HCT116 (cell line): ENCODE measurements at regions not wholly inside any gene's neighbourhood (a gene's known extent, or its start where the extent isn't known, plus 50 kb on each side); places are given as distances from the start of the nearest gene placed in this dataset.

Experiments
- ATAC-seq: fragments of 200-7000 bp; cut with Tn5 transposase; 2 replicates; pipeline ENCODE4 v1.9.1; 2020; ENCODE audit warnings: mild to moderate bottlenecking, moderate library complexity
- BruUV-seq: library from RNA; stranded (reverse); fragments of 400-500 nt; replicated peaks from 2 replicates; lab custom pipeline; 2021; lab: Mats Ljungman, UMichigan
- CTCF ChIA-PET: fragments of 300-600 bp; sonication (Branson Sonifier 250); formaldehyde crosslinking; loops from one replicate; lab custom pipeline; 2021; ENCODE audit warnings: antibody characterized with exemption; lab: Charles Lee
- POLR2A ChIA-PET: fragments of 300-600, 350-600 bp; sonication (Branson Sonifier 250); formaldehyde crosslinking; loops from one replicate; lab custom pipeline; 2021; ENCODE audit warnings: antibody characterized with exemption; lab: Charles Lee
- RAD21 ChIA-PET, 2 experiments: fragments of 300-600 bp; sonication (Branson Sonifier 250); formaldehyde crosslinking; loops; one replicate each; lab custom pipeline; 2023; ENCODE audit warnings: low total read pairs in 2 of 2; ENCODE audit not compliant: uncharacterized antibody in 2 of 2, unreplicated experiment in 2 of 2, low non-redundant PET in 1 of 2; lab: Charles Lee
- DNase-seq: peaks from one replicate; pipeline ENCODE4 v3.0.0-alpha.2; 2010; ENCODE audit warnings: low read depth, low spot score
- H2AFZ ChIP-seq: fragments of 200-600 bp; shearing (Covaris generic), sonication (generic); 2 replicates; pipeline ENCODE4 v1.6.1; 2017; ENCODE audit warnings: low read depth, mixed run types, mixed read lengths, antibody characterized with exemption, low read length; ENCODE audit not compliant: poor library complexity, severe bottlenecking
- H3K27ac ChIP-seq: 2 replicates; pipeline ENCODE4 v1.5.1; 2012; ENCODE audit warnings: low read depth, low read length
- H3K27me3 ChIP-seq: fragments of 200-600 bp; sonication (generic); 2 replicates; pipeline ENCODE4 v1.6.1; 2016; ENCODE audit warnings: mixed run types, low read length, mixed read lengths; ENCODE audit not compliant: insufficient read depth
- H3K36me3 ChIP-seq, 2 experiments: fragments of 200-500 bp in 1 of 2; fragments of 200-600 bp in 1 of 2; sonication (Bioruptor generic) in 1 of 2; sonication (generic) in 1 of 2; 2 replicates each; pipeline versions ENCODE4 v1.5.1 to v1.6.1; 2014 to 2016; ENCODE audit warnings: low read length in 2 of 2, inconsistent platforms in 1 of 2, mixed read lengths in 1 of 2, mixed run types in 1 of 2; ENCODE audit not compliant: insufficient read depth in 2 of 2, control insufficient read depth in 1 of 2
- H3K4me1 ChIP-seq, 2 experiments: fragments of 200-600 bp in 1 of 2; sonication (generic) in 1 of 2; 2 replicates each; pipeline versions ENCODE4 v1.5.1 to v1.6.1; 2012 to 2017; ENCODE audit warnings: low read length in 2 of 2, inconsistent platforms in 1 of 2, mild to moderate bottlenecking in 1 of 2, mixed read lengths in 1 of 2, mixed run types in 1 of 2, moderate library complexity in 1 of 2; ENCODE audit not compliant: insufficient read depth in 2 of 2, control insufficient read depth in 1 of 2
- H3K4me2 ChIP-seq: fragments of 200-600 bp; sonication (generic); 2 replicates; pipeline ENCODE4 v1.6.1; 2017; ENCODE audit warnings: mixed run types, low read length, mixed read lengths
- H3K4me3 ChIP-seq, 2 experiments: fragments of 200-600 bp in 1 of 2; sonication (generic) in 1 of 2; replicated peaks in 1 of 2; 2 replicates each; pipeline ENCODE4 v1.5.1; 2011 to 2016; ENCODE audit warnings: low read length in 2 of 2, control low read depth in 1 of 2, low read depth in 1 of 2, mild to moderate bottlenecking in 1 of 2, mixed read lengths in 1 of 2, mixed run types in 1 of 2
- H3K79me2 ChIP-seq: fragments of 200-600 bp; sonication (generic); 2 replicates; pipeline ENCODE4 v1.6.1; 2017; ENCODE audit warnings: mild to moderate bottlenecking, mixed run types, low read length, moderate library complexity, mixed read lengths; ENCODE audit not compliant: insufficient read depth
- H3K9ac ChIP-seq: fragments of 200-600 bp; sonication (generic); 2 replicates; pipeline ENCODE4 v1.6.1; 2016; ENCODE audit warnings: low read length, mixed read lengths
- H3K9me2 ChIP-seq: fragments of 200-600 bp; sonication (generic), shearing (Covaris generic); 2 replicates; pipeline ENCODE4 v1.6.1; 2017; ENCODE audit warnings: mixed run types, mild to moderate bottlenecking, moderate library complexity; ENCODE audit not compliant: insufficient read depth
- H3K9me3 ChIP-seq, 2 experiments: fragments of 200-500 bp in 1 of 2; fragments of 200-600 bp in 1 of 2; sonication (Bioruptor generic) in 1 of 2; sonication (generic) in 1 of 2; 2 replicates each; pipeline ENCODE4 v1.6.1; 2014 to 2017; ENCODE audit warnings: low read length in 2 of 2, mixed read lengths in 2 of 2, inconsistent platforms in 1 of 2, low read depth in 1 of 2, mild to moderate bottlenecking in 1 of 2, mixed run types in 1 of 2, moderate library complexity in 1 of 2; ENCODE audit not compliant: control insufficient read depth in 1 of 2, insufficient read depth in 1 of 2
- H4K20me1 ChIP-seq: fragments of 200-600 bp; sonication (generic), shearing (Covaris generic); 2 replicates; pipeline ENCODE4 v1.6.1; 2017; ENCODE audit warnings: mixed run types, mild to moderate bottlenecking, moderate library complexity; ENCODE audit not compliant: insufficient read depth
- ATF3 ChIP-seq: IDR thresholded peaks from 2 replicates; pipeline ENCODE4 v1.6.1; 2012
- EZH2 ChIP-seq: fragments of 200-600 bp; sonication (generic); IDR thresholded peaks from 2 replicates; pipeline ENCODE4 v1.6.1; 2017; ENCODE audit warnings: antibody characterized with exemption, mixed run types
- EZH2phosphoT487 ChIP-seq: fragments of 200-600 bp; IDR thresholded peaks from 2 replicates; pipeline ENCODE4 v1.6.1; 2018; ENCODE audit warnings: antibody characterized with exemption, borderline replicate concordance
- JUND ChIP-seq: IDR thresholded peaks from 2 replicates; pipeline ENCODE4 v1.6.1; 2012
- MAX ChIP-seq: IDR thresholded peaks from 2 replicates; pipeline ENCODE4 v1.6.1; 2012
- POLR2A ChIP-seq: IDR thresholded peaks from 2 replicates; pipeline ENCODE4 v1.7.0; 2011; ENCODE audit warnings: borderline replicate concordance; ENCODE audit not compliant: insufficient read depth, insufficient read length; ENCODE audit errors: extremely low read depth
- RAD21 ChIP-seq: IDR thresholded peaks from 2 replicates; pipeline ENCODE4 v1.6.1; 2012; ENCODE audit warnings: low read depth, mild to moderate bottlenecking
- SIN3A ChIP-seq: IDR thresholded peaks from 2 replicates; pipeline ENCODE4 v1.6.1; 2012; ENCODE audit warnings: low read depth
- YY1 ChIP-seq: IDR thresholded peaks from 2 replicates; pipeline ENCODE4 v1.6.1; 2011; ENCODE audit warnings: low read length, low read depth, moderate library complexity, mild to moderate bottlenecking; ENCODE audit not compliant: insufficient replicate concordance; ENCODE audit errors: extremely low read depth
- ZNF274 ChIP-seq: fragments of 200-500 bp; sonication (Bioruptor generic); IDR thresholded peaks from 2 replicates; pipeline ENCODE4 v1.6.1; 2014; ENCODE audit warnings: mild to moderate bottlenecking, low read depth, low read length, inconsistent platforms
- intact Hi-C: fragments of 100-400 bp; cut with micrococcal nuclease; formaldehyde crosslinking; loops from 2 replicates; pipeline ENCODE4 v1.10.0; 2022
- TF ChIP-seq, protein P1 (sequence below): IDR thresholded peaks from 2 replicates; pipeline ENCODE4 v1.6.1; 2011; ENCODE audit warnings: mild to moderate bottlenecking, low read length, moderate library complexity; ENCODE audit not compliant: insufficient replicate concordance; ENCODE audit errors: extremely low read depth

GRCh38 chr9:38158628-38159027 lies 89.6 kb upstream of the SHB start (continued):
- TF ChIP-seq, protein P1, sequence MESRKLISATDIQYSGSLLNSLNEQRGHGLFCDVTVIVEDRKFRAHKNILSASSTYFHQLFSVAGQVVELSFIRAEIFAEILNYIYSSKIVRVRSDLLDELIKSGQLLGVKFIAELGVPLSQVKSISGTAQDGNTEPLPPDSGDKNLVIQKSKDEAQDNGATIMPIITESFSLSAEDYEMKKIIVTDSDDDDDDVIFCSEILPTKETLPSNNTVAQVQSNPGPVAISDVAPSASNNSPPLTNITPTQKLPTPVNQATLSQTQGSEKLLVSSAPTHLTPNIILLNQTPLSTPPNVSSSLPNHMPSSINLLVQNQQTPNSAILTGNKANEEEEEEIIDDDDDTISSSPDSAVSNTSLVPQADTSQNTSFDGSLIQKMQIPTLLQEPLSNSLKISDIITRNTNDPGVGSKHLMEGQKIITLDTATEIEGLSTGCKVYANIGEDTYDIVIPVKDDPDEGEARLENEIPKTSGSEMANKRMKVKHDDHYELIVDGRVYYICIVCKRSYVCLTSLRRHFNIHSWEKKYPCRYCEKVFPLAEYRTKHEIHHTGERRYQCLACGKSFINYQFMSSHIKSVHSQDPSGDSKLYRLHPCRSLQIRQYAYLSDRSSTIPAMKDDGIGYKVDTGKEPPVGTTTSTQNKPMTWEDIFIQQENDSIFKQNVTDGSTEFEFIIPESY: no peak
- no peak for TF ChIP-seq SIN3A
- TF ChIP-seq EZH2phosphoT487: no peak
- no peak for TF ChIP-seq MAX
- no peak for TF ChIP-seq YY1

DNA sequence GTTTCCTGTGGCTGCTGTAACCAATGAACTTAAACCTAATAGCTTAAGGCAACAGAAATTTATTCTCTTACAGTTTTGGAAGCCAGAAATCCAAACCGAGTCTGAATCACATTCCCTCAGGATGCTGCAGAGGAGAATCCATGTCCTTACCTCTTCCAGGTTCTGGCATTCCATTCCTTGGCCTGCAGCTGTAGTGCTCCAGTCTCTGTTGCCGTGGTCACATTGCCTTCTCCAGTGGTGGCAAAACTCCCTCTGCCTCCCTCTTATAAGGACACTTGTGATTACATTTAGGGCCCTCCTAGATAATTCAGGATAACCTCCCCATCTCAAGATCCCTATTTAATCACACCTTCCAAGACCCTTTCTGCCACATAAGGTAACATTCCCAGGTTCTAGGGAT lies 88.7 kb upstream of the SHB start:
- no peak overlapping the region for H3K27ac ChIP-seq
- no peak for DNase-seq
- H3K4me1 ChIP-seq: 0 out of 4 replicates have a peak, but pooled peaks cover 0 to 2% of the 10 kb centered on the region in 2 experiments
- POLR2A ChIA-PET: no interaction called here
- H3K4me3 ChIP-seq: no peak overlapping the region
- H3K9ac ChIP-seq: no peak overlapping the region
- no peaks in the 10 kb centered on the region for H3K27me3 ChIP-seq
- CTCF ChIA-PET: no interaction called here
- no peak overlapping the region for H3K4me2 ChIP-seq
- RAD21 ChIA-PET: no interaction called here
- no peak for TF ChIP-seq RAD21
- TF ChIP-seq JUND: no peak
- TF ChIP-seq, protein P1: no peak
- no peak for TF ChIP-seq YY1
- no peak for TF ChIP-seq ZNF274
- no peak for TF ChIP-seq ATF3
- no peak for TF ChIP-seq MAX
- TF ChIP-seq EZH2: no peak
- TF ChIP-seq POLR2A: no peak
- TF ChIP-seq, all 23 proteins: peak for 0
- intact Hi-C loops: no loop called here
- no peak for ATAC-seq
- Histone ChIP-seq H4K20me1 (no peaks in the 10 kb centered on the region), H3K9me3 (no peaks in the 10 kb centered on the region), H3K9me2 (no peaks in the 10 kb centered on the region), H3K79me2 (no peaks in the 10 kb centered on the region), H2AFZ (no peak overlapping the region), H3K36me3 (no peaks in the 10 kb centered on the region)
- no TSS peak for BruUV-seq
